HepG2 (cell line): ENCODE measurements at regions not wholly inside any gene's neighbourhood (a gene's known extent, or its start where the extent isn't known, plus 50 kb on each side); places are given as distances from the start of the nearest gene placed in this dataset.

Source experiments
- ATAC-seq: fragments of 200-7000 bp; cut with Tn5 transposase; 3 replicates; pipeline ENCODE4 v1.9.1; 2020; ENCODE audit warnings: mild to moderate bottlenecking, moderate library complexity
- BruUV-seq: library from RNA; stranded (reverse); fragments of 400-500 nt; replicated peaks from 2 replicates; lab custom pipeline; 2021; lab: Mats Ljungman, UMichigan
- CTCF ChIA-PET: fragments of 300-600 bp; formaldehyde crosslinking; extraction: SDS; loops from one replicate; lab custom pipeline; 2021; ENCODE audit warnings: low total read pairs, inconsistent platforms, low intra/inter-chr PET ratio; lab: Yijun Ruan, JAX
- POLR2A ChIA-PET: fragments of 350-600 bp; sonication (Branson Sonifier 250); formaldehyde crosslinking; loops from one replicate; lab custom pipeline; 2020; ENCODE audit warnings: antibody characterized with exemption, inconsistent platforms; lab: Yijun Ruan, JAX
- DNase-seq: peaks from one replicate; pipeline ENCODE4 v3.0.0-alpha.2; 2015; ENCODE audit warnings: low spot score
- FAIRE-seq: peaks from 3 replicates; lab custom pipeline; 2011; peaks lifted over from hg19 to GRCh38; lab: Jason Lieb, UNC
- H2AFZ ChIP-seq: one replicate; pipeline ENCODE4 v1.6.1; 2011; ENCODE audit warnings: low read length, inconsistent platforms
- H3K27ac ChIP-seq: fragments of 300-600 bp; 3 replicates; pipeline ENCODE4 v1.8.0; 2011; ENCODE audit warnings: mixed run types, mild to moderate bottlenecking, mixed read lengths, low read length, inconsistent platforms; ENCODE audit not compliant: insufficient read depth; ENCODE audit errors: extremely low read length
- H3K27me3 ChIP-seq, 2 experiments: fragments of 200-600 bp in 1 of 2; 2 replicates in 1 of 2; 3 replicates in 1 of 2; pipeline versions ENCODE4 v1.6.0 to v1.8.0; 2011; ENCODE audit warnings: low read length in 2 of 2, mild to moderate bottlenecking in 2 of 2, moderate library complexity in 2 of 2, inconsistent platforms in 1 of 2; ENCODE audit not compliant: insufficient read depth in 2 of 2, control insufficient read depth in 1 of 2
- H3K36me3 ChIP-seq, 2 experiments: fragments of 200-600 bp in 1 of 2; replicated peaks in 1 of 2; 2 replicates in 1 of 2; 3 replicates in 1 of 2; pipeline versions ENCODE4 v1.5.1 to v1.8.0; 2011; ENCODE audit warnings: low read length in 2 of 2, inconsistent platforms in 1 of 2; ENCODE audit not compliant: insufficient read depth in 2 of 2, control insufficient read depth in 1 of 2
- H3K4me1 ChIP-seq: 2 replicates; pipeline ENCODE4 v1.5.1; 2012; ENCODE audit warnings: low read length, inconsistent platforms; ENCODE audit not compliant: insufficient read depth
- H3K4me2 ChIP-seq: 2 replicates; pipeline ENCODE4 v1.6.0; 2011; ENCODE audit warnings: low read depth, low read length, inconsistent platforms
- H3K4me3 ChIP-seq, 3 experiments: fragments of 200-600 bp in 1 of 3; sonication (generic), shearing (Covaris generic) in 1 of 3; replicated peaks in 1 of 3; 2 replicates each; pipeline ENCODE4 v1.5.1; 2011 to 2016; ENCODE audit warnings: low read length in 3 of 3, inconsistent platforms in 2 of 3, low read depth in 2 of 3, mild to moderate bottlenecking in 2 of 3, control low read depth in 1 of 3, mixed read lengths in 1 of 3; ENCODE audit not compliant: insufficient read depth in 1 of 3
- H3K79me2 ChIP-seq: one replicate; pipeline ENCODE4 v1.6.1; 2011; ENCODE audit warnings: low read length, inconsistent platforms; ENCODE audit not compliant: insufficient read depth
- H3K9ac ChIP-seq: 2 replicates; pipeline ENCODE4 v1.6.0; 2011; ENCODE audit warnings: mild to moderate bottlenecking, low read depth, low read length, inconsistent platforms; ENCODE audit not compliant: insufficient read depth
- H3K9me3 ChIP-seq: 2 replicates; pipeline ENCODE4 v1.5.1; 2012; ENCODE audit warnings: mild to moderate bottlenecking, low read length
- H4K20me1 ChIP-seq: 2 replicates; pipeline ENCODE4 v1.6.0; 2011; ENCODE audit warnings: inconsistent platforms, mild to moderate bottlenecking, low read length, moderate library complexity; ENCODE audit not compliant: insufficient read depth
- GATAD2A ChIP-seq: IDR thresholded peaks from 2 replicates; pipeline ENCODE4 v1.6.1; 2016
- MNT ChIP-seq: fragments of 450-650 bp; IDR thresholded peaks from 2 replicates; pipeline ENCODE4 v1.6.1; 2016
- MXD3 ChIP-seq: IDR thresholded peaks from 2 replicates; pipeline ENCODE4 v1.6.1; 2016; ENCODE audit warnings: mild to moderate bottlenecking, missing biosample characterization, missing genetic modification reagents
- RARG ChIP-seq: sonication (generic); formaldehyde crosslinking; IDR thresholded peaks from 2 replicates; pipeline ENCODE4 v1.4.0; 2020; ENCODE audit warnings: low read depth, mild to moderate bottlenecking, missing genetic modification reagents
- SOX5 ChIP-seq: IDR thresholded peaks from 2 replicates; pipeline ENCODE4 v1.6.1; 2016; ENCODE audit warnings: borderline replicate concordance
- ZBTB20 ChIP-seq: sonication (generic); formaldehyde crosslinking; IDR thresholded peaks from 2 replicates; pipeline ENCODE4 v1.8.1; 2023; ENCODE audit warnings: missing genetic modification reagents, low read depth, mild to moderate bottlenecking, borderline replicate concordance
- ZNF253 ChIP-seq: sonication (generic); formaldehyde crosslinking; IDR thresholded peaks from 2 replicates; pipeline ENCODE4 v1.8.0; 2022; ENCODE audit warnings: mild to moderate bottlenecking, missing genetic modification reagents, borderline replicate concordance
- ZNF629 ChIP-seq: sonication (generic); formaldehyde crosslinking; conservative IDR thresholded peaks from 2 replicates; pipeline ENCODE4 v1.5.0; 2020; ENCODE audit warnings: missing genetic modification reagents
- ZNF883 ChIP-seq: sonication (generic); formaldehyde crosslinking; IDR thresholded peaks from 2 replicates; pipeline ENCODE4 v1.5.1; 2020; ENCODE audit warnings: mild to moderate bottlenecking, missing genetic modification reagents; ENCODE audit errors: not compliant biosample characterization
- whole genome bisulfite sequencing: methylation state at CpG from one replicate; pipeline ENCODE4 v1.1.6; 2017; ENCODE audit warnings: low lambda C conversion rate; 5-methylcytosine and 5-hydroxymethylcytosine counted together
- in situ Hi-C: cut with HindIII; loops from 2 replicates; pipeline ENCODE4 v1.10.0; 2017; ENCODE audit warnings: low pct_unique_long_range_greater_than_20kb; ENCODE audit not compliant: extremely low pct_ligation_motif_present
- intact Hi-C: fragments of 100-400 bp; cut with micrococcal nuclease; formaldehyde crosslinking; loops from one replicate; pipeline ENCODE4 v1.10.0; 2022; ENCODE audit not compliant: unreplicated experiment

- H3K9ac ChIP-seq = no peak overlapping the region
- H3K79me2 ChIP-seq = no peaks in the 10 kb centered on the region
- in situ Hi-C loops = no loop called here
- H3K27ac ChIP-seq = no peak overlapping the region
- no peak overlapping the region for H2AFZ ChIP-seq
- 0% methylated on average over 4 of the region's 4 CpGs for WGBS
- no peak overlapping the region for H3K4me2 ChIP-seq
- H3K9me3 ChIP-seq = no peaks in the 10 kb centered on the region
- H4K20me1 ChIP-seq = no peaks in the 10 kb centered on the region
- TF ChIP-seq ZBTB20 (no peak), MNT (no peak), ZNF253 (CRISPR knock-in tag) (no peak), ZNF883 (CRISPR knock-in tag) (no peak), MXD3 (CRISPR knock-in tag) (no peak), GATAD2A (CRISPR knock-in tag) (no peak), SOX5 (CRISPR knock-in tag) (no peak), ZNF629 (CRISPR knock-in tag) (no peak), RARG (CRISPR knock-in tag) (no peak)
- peaks cover 0 to 22% of the 10 kb centered on the region in 2 experiments; a peak in 2 of 5 replicates for H3K27me3 ChIP-seq
- FAIRE-seq (no peak), ATAC-seq (no peak), DNase-seq (no peak)
- H3K4me1 ChIP-seq = peaks cover 39% of the 10 kb centered on the region
- CTCF ChIA-PET = no interaction called here
- no TSS peak for BruUV-seq
- POLR2A ChIA-PET = interaction anchor here (1.2 kb wide), 1 partner anchor 23 kb away, joined by 3 read pairs; no protein-coding TSS in a partner anchor
- intact Hi-C loops = no loop called here
- H3K36me3 ChIP-seq = no peaks in the 10 kb centered on the region
- no peak overlapping the region for H3K4me3 ChIP-seq
These were observed 101.6 kb upstream of the TOP3B start for GRCh38 chr22:22084089-22084711.
